H1 (cell line): ENCODE measurements at regions not wholly inside any gene's neighbourhood (a gene's known extent, or its start where the extent isn't known, plus 50 kb on each side); places are given as distances from the start of the nearest gene placed in this dataset.

ENCODE experiments used
- CTCF ChIA-PET: fragments of 300-600 bp; sonication (Branson Sonifier 250); formaldehyde crosslinking; loops from one replicate; lab custom pipeline; 2021; ENCODE audit not compliant: partially characterized antibody; lab: Charles Lee
- POLR2A ChIA-PET: fragments of 300-600 bp; sonication (Branson Sonifier 250); formaldehyde crosslinking; loops from one replicate; lab custom pipeline; 2021; ENCODE audit warnings: inconsistent platforms; ENCODE audit not compliant: partially characterized antibody; lab: Charles Lee
- DNase-seq, 2 experiments: peaks; one replicate each; pipeline versions ENCODE4 v3.0.0 to v3.0.0-alpha.2; 2010 to 2022; ENCODE audit warnings: low spot score in 2 of 2, low read depth in 1 of 2, mixed read lengths in 1 of 2
- FAIRE-seq: peaks from 2 replicates; lab custom pipeline; 2011; peaks lifted over from hg19 to GRCh38; lab: Jason Lieb, UNC
- H2AFZ ChIP-seq: 2 replicates; pipeline ENCODE4 v1.8.1; 2012; ENCODE audit warnings: low read length, inconsistent platforms
- H2AK5ac ChIP-seq: 2 replicates; pipeline ENCODE4 v1.6.1; 2013; ENCODE audit warnings: low read depth, low read length
- H2BK120ac ChIP-seq: replicated peaks from 2 replicates; pipeline ENCODE3; 2013; ENCODE audit warnings: low read depth, low read length, inconsistent platforms
- H2BK12ac ChIP-seq: 2 replicates; pipeline ENCODE4 v1.6.1; 2013; ENCODE audit warnings: low read depth, low read length
- H2BK15ac ChIP-seq: 2 replicates; pipeline ENCODE4 v1.6.1; 2013; ENCODE audit warnings: low read length
- H2BK20ac ChIP-seq: 2 replicates; pipeline ENCODE4 v1.6.1; 2013; ENCODE audit warnings: low read length
- H2BK5ac ChIP-seq: 2 replicates; pipeline ENCODE4 v1.6.1; 2013; ENCODE audit warnings: low read depth, low read length
- H3K14ac ChIP-seq: 2 replicates; pipeline ENCODE4 v1.6.1; 2013; ENCODE audit warnings: inconsistent platforms; ENCODE audit not compliant: insufficient read length
- H3K18ac ChIP-seq: 2 replicates; pipeline ENCODE4 v1.6.1; 2013; ENCODE audit warnings: low read length; ENCODE audit errors: extremely low read depth
- H3K23ac ChIP-seq: 2 replicates; pipeline ENCODE4 v1.6.1; 2013; ENCODE audit warnings: inconsistent platforms; ENCODE audit not compliant: insufficient read length
- H3K23me2 ChIP-seq: 2 replicates; pipeline ENCODE4 v1.6.1; 2013; ENCODE audit warnings: low read depth, low read length
- H3K27ac ChIP-seq: 2 replicates; pipeline ENCODE4 v1.6.1; 2011; ENCODE audit warnings: low read depth, low read length, inconsistent platforms
- H3K27me3 ChIP-seq, 4 experiments: replicated peaks in 1 of 4; 1 replicate in 1 of 4; 2 replicates in 3 of 4; pipeline versions ENCODE4 v1.6.1 to v1.8.1; 2011 to 2013; ENCODE audit warnings: low read length in 3 of 4, mild to moderate bottlenecking in 3 of 4, inconsistent platforms in 2 of 4, mixed read lengths in 2 of 4, moderate library complexity in 1 of 4; ENCODE audit not compliant: control insufficient read depth in 3 of 4, insufficient read depth in 3 of 4; ENCODE audit errors: extremely low read depth in 1 of 4
- H3K36me3 ChIP-seq, 4 experiments: 2 replicates each; pipeline versions ENCODE4 v1.6.1 to v1.8.1; 2011 to 2013; ENCODE audit warnings: mild to moderate bottlenecking in 4 of 4, low read length in 3 of 4, moderate library complexity in 2 of 4, control low read depth in 1 of 4, inconsistent platforms in 1 of 4; ENCODE audit not compliant: insufficient read depth in 4 of 4, control insufficient read depth in 2 of 4
- H3K4ac ChIP-seq: replicated peaks from 2 replicates; pipeline ENCODE3; 2013; ENCODE audit warnings: low read length, low read depth, mixed read lengths, inconsistent platforms; ENCODE audit not compliant: insufficient read length
- H3K4me1 ChIP-seq, 4 experiments: replicated peaks in 1 of 4; 1 replicate in 1 of 4; 2 replicates in 3 of 4; pipeline versions ENCODE4 v1.6.1 to v1.8.1; 2011 to 2013; ENCODE audit warnings: low read length in 3 of 4, inconsistent platforms in 2 of 4, mixed read lengths in 1 of 4; ENCODE audit not compliant: insufficient read depth in 4 of 4, control insufficient read depth in 3 of 4
- H3K4me2 ChIP-seq, 2 experiments: 2 replicates each; pipeline versions ENCODE4 v1.6.1 to v1.8.1; 2011 to 2013; ENCODE audit warnings: low read depth in 2 of 2, low read length in 2 of 2, control low read depth in 1 of 2, inconsistent platforms in 1 of 2, mild to moderate bottlenecking in 1 of 2; ENCODE audit not compliant: insufficient read depth in 1 of 2
- H3K4me3 ChIP-seq, 4 experiments: fragments of 200-600, 300-600 bp in 1 of 4; sonication (generic), shearing (Covaris generic), sonication (Bioruptor Twin) in 1 of 4; 2 replicates each; pipeline versions ENCODE4 v1.5.1 to v1.8.1; 2011 to 2016; ENCODE audit warnings: low read length in 4 of 4, low read depth in 3 of 4, control low read depth in 2 of 4, inconsistent platforms in 2 of 4, mild to moderate bottlenecking in 2 of 4, mixed read lengths in 1 of 4, moderate library complexity in 1 of 4; ENCODE audit not compliant: insufficient read depth in 2 of 4; ENCODE audit errors: extremely low read depth in 1 of 4
- H3K56ac ChIP-seq: replicated peaks from 2 replicates; pipeline ENCODE3; 2013; ENCODE audit warnings: low read depth, mild to moderate bottlenecking, mixed read lengths, low read length, inconsistent platforms; ENCODE audit not compliant: insufficient read length
- H3K79me1 ChIP-seq: 2 replicates; pipeline ENCODE4 v1.6.1; 2013; ENCODE audit warnings: low read depth, low read length, control low read depth
- H3K79me2 ChIP-seq, 2 experiments: 2 replicates each; pipeline versions ENCODE4 v1.6.1 to v1.8.1; 2012 to 2013; ENCODE audit warnings: low read length in 2 of 2, mild to moderate bottlenecking in 2 of 2, inconsistent platforms in 1 of 2; ENCODE audit not compliant: insufficient read depth in 2 of 2, control insufficient read depth in 1 of 2
- H3K9ac ChIP-seq, 4 experiments: replicated peaks in 1 of 4; 1 replicate in 1 of 4; 2 replicates in 3 of 4; pipeline versions ENCODE4 v1.6.1 to v1.8.1; 2011 to 2013; ENCODE audit warnings: low read depth in 3 of 4, low read length in 3 of 4, control low read depth in 2 of 4, mild to moderate bottlenecking in 2 of 4, moderate library complexity in 2 of 4, inconsistent platforms in 1 of 4; ENCODE audit errors: extremely low read depth in 1 of 4
- H3K9me3 ChIP-seq, 2 experiments: 2 replicates each; pipeline versions ENCODE4 v1.6.1 to v1.8.1; 2012 to 2013; ENCODE audit warnings: mild to moderate bottlenecking in 2 of 2, moderate library complexity in 2 of 2, control low read depth in 1 of 2, inconsistent platforms in 1 of 2, low read depth in 1 of 2, low read length in 1 of 2, mixed read lengths in 1 of 2; ENCODE audit not compliant: insufficient read depth in 2 of 2
- H4K20me1 ChIP-seq, 2 experiments: replicated peaks in 1 of 2; 2 replicates each; pipeline versions ENCODE3 to v1.8.1; 2011 to 2013; ENCODE audit warnings: inconsistent platforms in 2 of 2, low read length in 2 of 2, mild to moderate bottlenecking in 1 of 2; ENCODE audit not compliant: insufficient read depth in 2 of 2, control insufficient read depth in 1 of 2
- H4K5ac ChIP-seq: 2 replicates; pipeline ENCODE4 v1.6.1; 2013; ENCODE audit warnings: low read length, low read depth, mixed read lengths, inconsistent platforms; ENCODE audit not compliant: insufficient read length
- H4K8ac ChIP-seq: 2 replicates; pipeline ENCODE4 v1.8.0; 2013; ENCODE audit warnings: mild to moderate bottlenecking, moderate library complexity, low read length, inconsistent platforms; ENCODE audit not compliant: insufficient read depth; ENCODE audit errors: extremely low read depth
- H4K91ac ChIP-seq: replicated peaks from 2 replicates; pipeline ENCODE3; 2013; ENCODE audit warnings: low read length, mixed read lengths, inconsistent platforms; ENCODE audit not compliant: insufficient read length
- CEBPB ChIP-seq: IDR thresholded peaks from 2 replicates; pipeline ENCODE4 v1.6.1; 2012; ENCODE audit warnings: low read depth, low read length
- EGR1 ChIP-seq: IDR thresholded peaks from 2 replicates; pipeline ENCODE4 v1.6.1; 2011; ENCODE audit warnings: low read depth, low read length, borderline replicate concordance
- GTF2F1 ChIP-seq: IDR thresholded peaks from 2 replicates; pipeline ENCODE4 v1.6.1; 2012; ENCODE audit warnings: low read depth, low read length, improper control_type of control experiment, borderline replicate concordance
- HDAC2 ChIP-seq, 2 experiments: fragments of 300-600 bp in 1 of 2; sonication (generic) in 1 of 2; IDR thresholded peaks; 2 replicates each; pipeline ENCODE4 v1.6.1; 2011 to 2012; ENCODE audit warnings: low read depth in 2 of 2, low read length in 2 of 2, mild to moderate bottlenecking in 2 of 2, moderate library complexity in 2 of 2, borderline replicate concordance in 1 of 2, inconsistent platforms in 1 of 2
- KDM1A ChIP-seq: fragments of 200-600, 300-600 bp; sonication (generic); IDR thresholded peaks from 2 replicates; pipeline ENCODE4 v1.7.1; 2016; ENCODE audit warnings: mild to moderate bottlenecking, low read length, borderline replicate concordance
- PHF8 ChIP-seq: fragments of 200-600 bp; sonication (generic); conservative IDR thresholded peaks from 2 replicates; pipeline ENCODE4 v1.7.1; 2012; ENCODE audit warnings: low read depth, mild to moderate bottlenecking, inconsistent platforms, low read length, moderate library complexity
- POLR2AphosphoS5 ChIP-seq: IDR thresholded peaks from 2 replicates; pipeline ENCODE4 v1.6.1; 2011; ENCODE audit warnings: low read depth, low read length
- SP4 ChIP-seq: IDR thresholded peaks from 2 replicates; pipeline ENCODE4 v1.6.1; 2012; ENCODE audit warnings: low read length, inconsistent platforms
- TAF1 ChIP-seq: IDR thresholded peaks from 2 replicates; pipeline ENCODE4 v1.6.1; 2011; ENCODE audit warnings: mild to moderate bottlenecking, low read depth, low read length
- TBP ChIP-seq: IDR thresholded peaks from 2 replicates; pipeline ENCODE4 v1.6.1; 2011; ENCODE audit warnings: low read depth, low read length, improper control_type of control experiment
- WGBS, 2 experiments: shearing (Covaris generic) in 1 of 2; methylation state at CpG; one replicate each; pipeline versions ENCODE4 v1.1.6 to v1.1.7; 2013 to 2015; ENCODE audit warnings: low lambda C conversion rate in 2 of 2, mixed read lengths in 2 of 2, inconsistent platforms in 1 of 2, low coverage in 1 of 2, missing lambda C conversion rate in 1 of 2; ENCODE audit not compliant: insufficient replicate concordance in 2 of 2, insufficient coverage in 1 of 2, insufficient read length in 1 of 2; ENCODE audit errors: extremely low coverage in 1 of 2, missing lambda C conversion rate in 1 of 2; 5-methylcytosine and 5-hydroxymethylcytosine counted together
- TF ChIP-seq, protein P1 (sequence below): IDR thresholded peaks from 2 replicates; pipeline ENCODE4 v1.6.1; 2011; ENCODE audit warnings: low read depth, mild to moderate bottlenecking, low read length; ENCODE audit not compliant: insufficient read depth
- TF ChIP-seq, protein P2 (sequence below): IDR thresholded peaks from 2 replicates; pipeline ENCODE4 v1.6.1; 2011; ENCODE audit warnings: low read length, improper control_type of control experiment

DNA sequence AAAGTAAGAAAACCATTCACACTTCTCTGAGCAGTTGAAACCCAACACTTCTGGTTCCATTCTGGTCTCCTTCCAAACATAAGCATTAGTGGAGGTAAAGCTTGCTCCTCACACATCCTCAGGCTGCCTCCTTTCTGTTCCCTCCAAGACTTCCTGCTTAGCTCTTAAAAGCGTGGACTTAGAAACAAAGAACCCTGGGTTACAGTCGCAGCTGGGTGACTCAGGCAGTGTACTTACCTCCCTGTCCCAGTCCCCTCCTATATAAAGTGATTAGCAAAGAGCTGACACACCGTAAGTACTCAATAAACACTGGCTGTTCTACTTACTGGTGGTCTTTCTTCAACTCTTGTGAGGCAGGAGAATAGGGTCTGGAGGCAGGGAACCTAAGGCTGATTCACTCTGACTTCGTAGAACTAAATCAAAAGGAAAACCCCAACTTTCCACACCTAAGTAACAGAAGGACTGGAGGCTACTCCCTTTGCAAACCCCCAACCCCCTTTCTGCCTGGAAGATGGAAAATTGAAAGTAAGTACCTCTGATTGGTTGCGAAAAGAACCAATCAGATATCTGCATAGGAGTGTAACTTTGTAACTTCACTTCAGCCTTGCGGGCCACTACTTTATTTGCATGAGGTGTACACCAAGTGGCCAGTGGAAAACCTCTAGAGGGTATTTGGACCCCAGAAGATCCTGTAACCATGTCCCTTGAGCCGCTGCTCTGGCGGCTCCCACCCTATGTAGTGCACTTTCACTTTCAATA is 165.4 kb downstream of the SUCLA2 start:
- H3K14ac ChIP-seq = no peak overlapping the region
- DNase-seq (no peak), FAIRE-seq (no peak)
- H3K23ac ChIP-seq = no peak overlapping the region
- H2BK5ac ChIP-seq = no peak overlapping the region
- H2AFZ ChIP-seq = no peak overlapping the region
- H4K91ac ChIP-seq = no peak overlapping the region
- H3K4ac ChIP-seq = no peak overlapping the region
- no peaks in the 10 kb centered on the region for H3K9me3 ChIP-seq
- no peak overlapping the region for H2BK12ac ChIP-seq
- no peaks in the 10 kb centered on the region for H3K79me1 ChIP-seq
- H4K8ac ChIP-seq = no peak overlapping the region
- H3K4me2 ChIP-seq = no peak overlapping the region
- no peak overlapping the region for H3K56ac ChIP-seq
- H3K4me3 ChIP-seq = no peak overlapping the region
- H3K4me1 ChIP-seq = peaks cover 0 to 7% (median 3%) of the 10 kb centered on the region in 4 experiments; a peak in 4 of 7 replicates
- no peak overlapping the region for H2AK5ac ChIP-seq
- no peak overlapping the region for H2BK15ac ChIP-seq
- H3K36me3 ChIP-seq = no peaks in the 10 kb centered on the region
- POLR2A ChIA-PET = no interaction called here
- H4K20me1 ChIP-seq = no peaks in the 10 kb centered on the region
- H2BK120ac ChIP-seq = no peak overlapping the region
- no peak overlapping the region for H3K18ac ChIP-seq
- H4K5ac ChIP-seq = no peak overlapping the region
- H3K9ac ChIP-seq = no peak overlapping the region
- CTCF ChIA-PET = no interaction called here
- no peaks in the 10 kb centered on the region for H3K23me2 ChIP-seq
- no peak overlapping the region for H2BK20ac ChIP-seq
- H3K27me3 ChIP-seq = no peaks in the 10 kb centered on the region
- H3K27ac ChIP-seq = no peak overlapping the region
- WGBS, 2 experiments = 80% methylated on average over 8 of the region's 8 CpGs; no CpG with 5 or more reads in 1 of the 2 experiments
- no peaks in the 10 kb centered on the region for H3K79me2 ChIP-seq
- TF ChIP-seq HDAC2 (IDR thresholded peaks at IDR 0.05; ENCODE audit: borderline replicate concordance in 1 of 2, low read depth in 2 of 2, low read length in 2 of 2) (no peak), EGR1 (no peak), SP4 (no peak), CEBPB (no peak), KDM1A (no peak), GTF2F1 (no peak), PHF8 (no peak), TAF1 (no peak), TBP (no peak), POLR2AphosphoS5 (no peak)
- TF ChIP-seq, protein P1, sequence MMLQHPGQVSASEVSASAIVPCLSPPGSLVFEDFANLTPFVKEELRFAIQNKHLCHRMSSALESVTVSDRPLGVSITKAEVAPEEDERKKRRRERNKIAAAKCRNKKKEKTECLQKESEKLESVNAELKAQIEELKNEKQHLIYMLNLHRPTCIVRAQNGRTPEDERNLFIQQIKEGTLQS = no peak
- TF ChIP-seq, protein P2, sequence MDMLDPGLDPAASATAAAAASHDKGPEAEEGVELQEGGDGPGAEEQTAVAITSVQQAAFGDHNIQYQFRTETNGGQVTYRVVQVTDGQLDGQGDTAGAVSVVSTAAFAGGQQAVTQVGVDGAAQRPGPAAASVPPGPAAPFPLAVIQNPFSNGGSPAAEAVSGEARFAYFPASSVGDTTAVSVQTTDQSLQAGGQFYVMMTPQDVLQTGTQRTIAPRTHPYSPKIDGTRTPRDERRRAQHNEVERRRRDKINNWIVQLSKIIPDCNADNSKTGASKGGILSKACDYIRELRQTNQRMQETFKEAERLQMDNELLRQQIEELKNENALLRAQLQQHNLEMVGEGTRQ = no peak
